HG03060 (cell line): ENCODE measurements at regions not wholly inside any gene's neighbourhood (a gene's known extent, or its start where the extent isn't known, plus 50 kb on each side); places are given as distances from the start of the nearest gene placed in this dataset.

Source experiments
- ATAC-seq: cut with Tn5 transposase; IDR thresholded peaks from one replicate; pipeline ENCODE4 v1.9.1; 2021; ENCODE audit warnings: low read depth, moderate number of reproducible peaks; ENCODE audit not compliant: unreplicated experiment

- ATAC-seq, result no peak
Measured at GRCh38 chr1:90100566-90100965, 105.7 kb downstream of the ZNF326 start.

GRCh38 chr1:90092441-90092840, 97.5 kb downstream of the ZNF326 start:
- ATAC-seq, result no peak
